ENCODE measurements at regions not wholly inside any gene's neighbourhood (a gene's known extent, or its start where the extent isn't known, plus 50 kb on each side); places are given as distances from the start of the nearest gene placed in this dataset.

GRCh38 chr9:131807144-131807983 lies 67.5 kb upstream of the RAPGEF1 start:
- Histone ChIP-seq H3K79me2 (ENCODE audit: insufficient read depth, low read length) (no peaks in the 10 kb centered on the region), H3K4me3 (replicated peaks in 1 of 3; ENCODE audit: insufficient read depth in 1 of 3, low read depth in 2 of 3, low read length in 3 of 3) (no peak overlapping the region), H3K9ac (ENCODE audit: insufficient read depth, low read depth, low read length) (no peak overlapping the region), H3K27ac (ENCODE audit: extremely low read length, insufficient read depth, low read length) (no peak overlapping the region), H4K20me1 (ENCODE audit: insufficient read depth, low read length) (0 out of 2 replicates have a peak, but pooled peaks cover 5% of the 10 kb centered on the region), H3K36me3 (replicated peaks in 1 of 2; ENCODE audit: control insufficient read depth in 1 of 2, insufficient read depth in 2 of 2, low read length in 2 of 2) (no peaks in the 10 kb centered on the region), H3K4me1 (ENCODE audit: insufficient read depth, low read length) (no peaks in the 10 kb centered on the region), H2AFZ (ENCODE audit: low read length) (no peak overlapping the region), H3K9me3 (ENCODE audit: low read length) (no peaks in the 10 kb centered on the region), H3K4me2 (ENCODE audit: low read depth, low read length) (no peak overlapping the region), H3K27me3 (ENCODE audit: control insufficient read depth in 1 of 2, insufficient read depth in 2 of 2, low read length in 2 of 2) (peaks cover 4 to 52% of the 10 kb centered on the region in 2 experiments; a peak in 4 of 5 replicates)
- POLR2A ChIA-PET = no interaction called here
- WGBS (ENCODE audit: low lambda C conversion rate) = 12% methylated on average over 17 of the region's 19 CpGs
- no peak for ATAC-seq
- intact Hi-C loops (cut with micrococcal nuclease; ENCODE audit: unreplicated experiment) = no loop called here
- no peak for FAIRE-seq
- in situ Hi-C loops (cut with HindIII; ENCODE audit: extremely low pct_ligation_motif_present, low pct_unique_long_range_greater_than_20kb) = no loop called here
- CTCF ChIA-PET (ENCODE audit: low intra/inter-chr PET ratio, low total read pairs) = no interaction called here
- BruUV-seq (replicated peaks) = no TSS peak
- no peak for DNase-seq (ENCODE audit: low spot score)
- TF ChIP-seq BHLHE40 (IDR thresholded peaks at IDR 0.05; ENCODE audit: low read length) = no peak
- no peak for TF ChIP-seq ZSCAN31 (CRISPR knock-in tag; IDR thresholded peaks at IDR 0.05; ENCODE audit: low read depth)
- no peak for TF ChIP-seq ZNF644 (CRISPR knock-in tag; IDR thresholded peaks at IDR 0.05; ENCODE audit: low read depth)
- no peak for TF ChIP-seq ZNF230 (CRISPR knock-in tag; IDR thresholded peaks at IDR 0.05)
- no peak for TF ChIP-seq ZNF205 (CRISPR knock-in tag; IDR thresholded peaks at IDR 0.05)
- TF ChIP-seq YEATS2 (CRISPR knock-in tag; IDR thresholded peaks at IDR 0.05; ENCODE audit: borderline replicate concordance) = no peak
- no peak for TF ChIP-seq TRIM24 (CRISPR knock-in tag; IDR thresholded peaks at IDR 0.05)
- TF ChIP-seq ZBTB3 (CRISPR knock-in tag; IDR thresholded peaks at IDR 0.05; ENCODE audit: borderline replicate concordance, low read depth) = no peak
- TF ChIP-seq AKNA (CRISPR knock-in tag; IDR thresholded peaks at IDR 0.05; ENCODE audit: borderline replicate concordance) = no peak
- TF ChIP-seq ATF5 (CRISPR knock-in tag; IDR thresholded peaks at IDR 0.05; ENCODE audit: low read depth) = no peak
